ENCODE measurements at regions not wholly inside any gene's neighbourhood (a gene's known extent, or its start where the extent isn't known, plus 50 kb on each side); places are given as distances from the start of the nearest gene placed in this dataset.

DNA sequence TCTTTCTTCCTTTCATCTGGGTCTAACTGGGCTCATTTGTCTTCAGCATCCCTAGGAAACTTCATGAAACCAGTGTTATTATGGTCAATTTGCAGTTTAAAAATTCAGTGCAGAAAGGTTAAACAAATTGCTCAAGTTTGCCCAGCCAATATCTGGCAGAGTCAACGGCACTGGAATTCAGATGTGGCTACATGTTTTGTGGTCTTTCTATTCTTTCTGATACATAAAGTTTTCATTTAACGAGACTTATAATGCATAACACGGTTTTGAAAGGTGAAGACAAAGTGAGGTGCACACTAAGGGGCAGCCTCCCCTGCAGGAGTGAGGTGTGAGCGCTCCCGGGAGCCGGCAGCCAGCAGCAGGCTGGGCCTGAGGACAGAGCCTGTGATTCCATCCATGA is 164.6 kb downstream of the RTP5 start:
- Histone ChIP-seq H2BK5ac (ENCODE audit: low read length) (no peak overlapping the region), H3K4me1 (ENCODE audit: control insufficient read depth, low read depth, low read length) (no peaks in the 10 kb centered on the region), H3K79me1 (ENCODE audit: low read length) (no peaks in the 10 kb centered on the region), H3K36me3 (ENCODE audit: control insufficient read depth, insufficient read depth, low read length) (no peaks in the 10 kb centered on the region), H2BK15ac (replicated peaks; ENCODE audit: low read depth) (no peak overlapping the region), H3K18ac (ENCODE audit: low read length) (no peak overlapping the region), H3K79me2 (ENCODE audit: control insufficient read depth, insufficient read depth, low read length) (no peaks in the 10 kb centered on the region), H3K27ac (ENCODE audit: low read depth, low read length) (no peak overlapping the region), H2BK120ac (ENCODE audit: low read depth, low read length) (no peak overlapping the region), H3K27me3 (ENCODE audit: insufficient read depth, low read length, poor library complexity) (no peaks in the 10 kb centered on the region), H3K4ac (ENCODE audit: low read depth, low read length) (no peak overlapping the region), H3K4me2 (ENCODE audit: low read length) (no peak overlapping the region), H4K5ac (ENCODE audit: low read length) (no peak overlapping the region), H3K9ac (ENCODE audit: low read length) (no peak overlapping the region), H2AK5ac (ENCODE audit: low read length) (no peak overlapping the region), H3K4me3 (ENCODE audit: low read length) (no peak overlapping the region), H3K23ac (ENCODE audit: low read length) (no peak overlapping the region), H3K56ac (ENCODE audit: low read length) (no peak overlapping the region), H4K8ac (ENCODE audit: low read depth, low read length) (no peak overlapping the region)
- DNase-seq, result no peak
- no CpG with 5 or more reads among the region's 6 CpGs for WGBS (ENCODE audit: extremely low coverage, insufficient coverage, low lambda C conversion rate)

DNA sequence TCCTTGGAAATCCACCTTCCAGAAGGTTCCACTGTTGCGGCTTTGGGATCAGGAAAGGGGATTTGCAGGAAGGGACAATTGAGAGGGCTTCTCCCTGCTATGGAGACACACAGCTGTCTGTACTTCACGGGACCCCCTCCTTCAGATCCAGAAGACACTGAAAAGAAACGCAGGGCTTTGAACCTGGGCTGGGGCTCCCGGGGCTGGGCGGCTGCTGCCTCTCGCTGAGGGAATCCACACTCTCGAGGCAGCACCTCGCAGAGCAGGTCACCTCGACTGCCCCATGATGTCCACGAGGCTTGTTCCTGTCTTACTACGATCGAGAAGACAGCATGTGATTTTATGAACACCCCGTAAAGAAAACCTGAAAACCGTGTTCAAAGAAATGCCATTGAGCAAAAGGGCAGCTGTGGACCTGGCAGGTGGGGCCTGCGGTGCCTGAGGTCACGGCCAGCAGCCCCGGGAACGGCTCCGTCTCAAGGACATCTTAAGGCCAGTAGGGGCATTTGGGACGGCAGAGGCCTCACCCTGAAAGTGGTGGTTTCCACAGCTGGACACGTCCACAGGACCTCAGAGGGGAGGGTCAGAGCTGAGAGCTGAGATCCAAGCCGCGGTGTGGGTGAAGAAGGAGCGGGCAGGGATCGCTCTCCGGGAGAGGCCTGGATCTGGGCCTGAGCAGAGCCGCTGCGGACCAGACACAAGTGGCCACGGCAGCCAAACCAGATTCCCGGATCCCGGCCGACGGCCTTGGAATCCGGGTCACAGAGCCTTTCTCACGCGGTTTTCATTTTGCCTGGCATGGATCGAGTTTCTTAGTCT is 165.7 kb downstream of the RTP5 start:
- Histone ChIP-seq H3K27me3 (ENCODE audit: insufficient read depth, low read length, poor library complexity) (no peaks in the 10 kb centered on the region), H3K4me1 (ENCODE audit: control insufficient read depth, low read depth, low read length) (no peaks in the 10 kb centered on the region), H3K18ac (ENCODE audit: low read length) (no peak overlapping the region), H3K23ac (ENCODE audit: low read length) (no peak overlapping the region), H2BK120ac (ENCODE audit: low read depth, low read length) (no peak overlapping the region), H3K4ac (ENCODE audit: low read depth, low read length) (no peak overlapping the region), H2BK15ac (replicated peaks; ENCODE audit: low read depth) (no peak overlapping the region), H3K79me2 (ENCODE audit: control insufficient read depth, insufficient read depth, low read length) (no peaks in the 10 kb centered on the region), H4K5ac (ENCODE audit: low read length) (no peak overlapping the region), H2AK5ac (ENCODE audit: low read length) (no peak overlapping the region), H3K56ac (ENCODE audit: low read length) (no peak overlapping the region), H3K9ac (ENCODE audit: low read length) (no peak overlapping the region), H3K79me1 (ENCODE audit: low read length) (no peaks in the 10 kb centered on the region), H3K4me3 (ENCODE audit: low read length) (no peak overlapping the region), H2BK5ac (ENCODE audit: low read length) (no peak overlapping the region), H4K8ac (ENCODE audit: low read depth, low read length) (no peak overlapping the region), H3K36me3 (ENCODE audit: control insufficient read depth, insufficient read depth, low read length) (no peaks in the 10 kb centered on the region), H3K27ac (ENCODE audit: low read depth, low read length) (no peak overlapping the region), H3K4me2 (ENCODE audit: low read length) (no peak overlapping the region)
- DNase-seq, result no peak
- WGBS (ENCODE audit: extremely low coverage, insufficient coverage, low lambda C conversion rate), result no CpG with 5 or more reads among the region's 37 CpGs

DNA sequence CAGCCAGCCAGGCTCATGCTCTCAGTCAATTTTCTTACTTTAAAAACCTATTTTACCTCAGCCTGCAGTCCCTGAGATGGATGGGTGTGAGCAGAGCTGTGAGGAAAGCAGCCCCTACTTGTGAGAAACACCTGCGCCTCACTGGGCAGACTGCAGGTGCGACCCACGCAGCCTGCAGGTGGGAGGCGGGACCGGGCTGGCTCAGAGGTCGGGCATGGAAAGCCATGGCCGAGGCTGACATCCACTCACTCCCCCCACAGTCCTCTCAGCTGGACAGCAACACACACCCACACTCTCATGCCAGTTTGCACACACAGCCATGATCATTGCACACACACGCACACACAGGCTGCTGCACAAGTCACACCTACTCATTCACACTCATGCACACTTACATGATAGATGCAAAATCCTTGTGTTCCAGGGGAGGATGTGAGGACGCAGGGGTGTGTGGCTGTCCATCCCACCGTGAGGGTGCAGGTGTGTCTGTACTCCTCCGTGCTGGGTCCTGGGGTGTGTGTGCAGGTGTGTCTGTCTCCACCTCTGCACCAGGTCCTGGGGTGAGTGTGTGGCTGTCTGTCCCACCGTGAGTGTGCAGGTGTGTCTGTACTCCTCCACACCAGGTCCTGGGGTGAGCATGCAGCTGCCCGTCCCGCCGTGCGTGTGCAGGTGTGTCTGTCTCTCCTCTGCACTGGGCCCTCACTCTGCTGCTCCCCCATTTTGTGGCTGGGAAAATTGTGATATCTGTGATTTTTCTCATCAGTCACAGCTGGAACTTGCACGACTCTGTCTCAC is 166.5 kb downstream of the RTP5 start:
- Histone ChIP-seq H2AK5ac (ENCODE audit: low read length) (no peak overlapping the region), H4K8ac (ENCODE audit: low read depth, low read length) (no peak overlapping the region), H3K18ac (ENCODE audit: low read length) (no peak overlapping the region), H3K23ac (ENCODE audit: low read length) (no peak overlapping the region), H3K9ac (ENCODE audit: low read length) (no peak overlapping the region), H2BK15ac (replicated peaks; ENCODE audit: low read depth) (no peak overlapping the region), H3K4me2 (ENCODE audit: low read length) (no peak overlapping the region), H3K4me3 (ENCODE audit: low read length) (no peak overlapping the region), H2BK120ac (ENCODE audit: low read depth, low read length) (no peak overlapping the region), H3K4ac (ENCODE audit: low read depth, low read length) (no peak overlapping the region), H3K79me1 (ENCODE audit: low read length) (no peaks in the 10 kb centered on the region), H3K36me3 (ENCODE audit: control insufficient read depth, insufficient read depth, low read length) (no peaks in the 10 kb centered on the region), H3K27me3 (ENCODE audit: insufficient read depth, low read length, poor library complexity) (no peaks in the 10 kb centered on the region), H3K56ac (ENCODE audit: low read length) (no peak overlapping the region), H3K4me1 (ENCODE audit: control insufficient read depth, low read depth, low read length) (no peaks in the 10 kb centered on the region), H4K5ac (ENCODE audit: low read length) (no peak overlapping the region), H2BK5ac (ENCODE audit: low read length) (no peak overlapping the region), H3K79me2 (ENCODE audit: control insufficient read depth, insufficient read depth, low read length) (no peaks in the 10 kb centered on the region), H3K27ac (ENCODE audit: low read depth, low read length) (no peak overlapping the region)
- no peak for DNase-seq
- no CpG with 5 or more reads among the region's 17 CpGs for WGBS (ENCODE audit: extremely low coverage, insufficient coverage, low lambda C conversion rate)

DNA sequence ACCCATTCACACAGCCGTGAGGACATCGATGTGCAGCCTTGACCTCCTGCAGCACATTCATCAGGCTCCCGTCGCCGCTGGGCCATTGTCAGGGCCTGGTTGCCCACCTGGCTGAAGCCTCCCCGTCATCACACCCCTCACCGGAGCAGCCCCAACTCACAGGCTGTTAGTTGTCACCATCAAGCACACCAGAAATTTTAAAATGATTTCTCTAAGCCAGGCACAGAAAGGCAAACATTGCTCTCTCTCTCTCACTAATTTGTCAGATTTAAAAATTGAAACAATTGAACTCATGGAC is 167.1 kb downstream of the RTP5 start:
- H4K8ac ChIP-seq (ENCODE audit: low read depth, low read length), result no peak overlapping the region
- H3K27me3 ChIP-seq (ENCODE audit: insufficient read depth, low read length, poor library complexity), result no peaks in the 10 kb centered on the region
- H3K36me3 ChIP-seq (ENCODE audit: control insufficient read depth, insufficient read depth, low read length), result no peaks in the 10 kb centered on the region
- no peak for DNase-seq
- H3K9ac ChIP-seq (ENCODE audit: low read length), result no peak overlapping the region
- WGBS (ENCODE audit: extremely low coverage, insufficient coverage, low lambda C conversion rate), result no CpG with 5 or more reads among the region's 7 CpGs
- H2BK5ac ChIP-seq (ENCODE audit: low read length), result no peak overlapping the region
- H3K4me2 ChIP-seq (ENCODE audit: low read length), result no peak overlapping the region
- no peak overlapping the region for H3K4me3 ChIP-seq (ENCODE audit: low read length)
- no peak overlapping the region for H2AK5ac ChIP-seq (ENCODE audit: low read length)
- no peaks in the 10 kb centered on the region for H3K4me1 ChIP-seq (ENCODE audit: control insufficient read depth, low read depth, low read length)
- no peaks in the 10 kb centered on the region for H3K79me2 ChIP-seq (ENCODE audit: control insufficient read depth, insufficient read depth, low read length)
- no peak overlapping the region for H3K27ac ChIP-seq (ENCODE audit: low read depth, low read length)
- no peak overlapping the region for H2BK120ac ChIP-seq (ENCODE audit: low read depth, low read length)
- no peak overlapping the region for H3K56ac ChIP-seq (ENCODE audit: low read length)
- no peak overlapping the region for H3K23ac ChIP-seq (ENCODE audit: low read length)
- H2BK15ac ChIP-seq (replicated peaks; ENCODE audit: low read depth), result no peak overlapping the region
- H3K79me1 ChIP-seq (ENCODE audit: low read length), result no peaks in the 10 kb centered on the region
- no peak overlapping the region for H4K5ac ChIP-seq (ENCODE audit: low read length)
- no peak overlapping the region for H3K18ac ChIP-seq (ENCODE audit: low read length)
- no peak overlapping the region for H3K4ac ChIP-seq (ENCODE audit: low read depth, low read length)

DNA sequence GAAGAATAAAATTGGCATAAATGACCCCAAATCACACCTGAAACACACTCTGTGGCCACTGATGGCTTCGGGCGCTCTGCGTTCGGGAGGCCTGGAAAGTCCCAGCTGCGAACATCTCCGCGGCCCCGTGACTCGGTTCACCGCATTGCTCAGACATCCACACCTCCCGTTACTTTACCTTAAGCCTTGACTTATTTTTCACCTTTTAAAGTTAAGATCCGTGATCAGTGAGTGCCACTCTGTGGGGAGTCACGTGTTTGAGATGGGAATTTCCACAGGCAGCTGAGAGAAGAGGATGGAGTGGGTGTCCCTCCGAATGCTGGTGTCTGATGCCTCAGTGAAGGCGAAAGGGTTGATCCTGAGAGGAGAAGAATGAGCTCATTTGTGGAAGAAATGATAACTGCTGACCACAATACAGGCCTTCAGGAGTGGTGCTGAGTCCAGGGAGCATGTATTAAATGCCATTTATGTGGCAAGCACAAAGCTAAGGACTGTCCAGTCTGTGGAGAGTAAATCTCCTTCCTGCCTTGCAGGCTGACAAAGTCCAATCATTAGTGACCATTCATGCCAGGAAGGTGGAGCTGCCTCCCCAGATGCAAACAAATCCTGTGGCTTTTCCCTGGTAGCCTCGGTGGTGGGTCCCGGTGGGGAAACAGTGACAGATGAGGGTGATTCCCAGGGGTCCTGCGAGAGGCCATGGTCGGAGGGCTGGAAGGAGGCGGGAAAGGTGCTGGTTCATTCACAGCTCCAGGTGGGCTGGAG is 168.8 kb downstream of the RTP5 start:
- H3K79me1 ChIP-seq (ENCODE audit: low read length), result no peaks in the 10 kb centered on the region
- H3K23ac ChIP-seq (ENCODE audit: low read length), result no peak overlapping the region
- H3K36me3 ChIP-seq (ENCODE audit: control insufficient read depth, insufficient read depth, low read length), result no peaks in the 10 kb centered on the region
- H3K4me2 ChIP-seq (ENCODE audit: low read length), result no peak overlapping the region
- no peak overlapping the region for H3K56ac ChIP-seq (ENCODE audit: low read length)
- H2BK5ac ChIP-seq (ENCODE audit: low read length), result no peak overlapping the region
- no peak overlapping the region for H3K4ac ChIP-seq (ENCODE audit: low read depth, low read length)
- no peak overlapping the region for H2AK5ac ChIP-seq (ENCODE audit: low read length)
- H3K79me2 ChIP-seq (ENCODE audit: control insufficient read depth, insufficient read depth, low read length), result no peaks in the 10 kb centered on the region
- H4K5ac ChIP-seq (ENCODE audit: low read length), result no peak overlapping the region
- H4K8ac ChIP-seq (ENCODE audit: low read depth, low read length), result no peak overlapping the region
- H3K4me3 ChIP-seq (ENCODE audit: low read length), result no peak overlapping the region
- H2BK15ac ChIP-seq (replicated peaks; ENCODE audit: low read depth), result no peak overlapping the region
- no peak overlapping the region for H3K27ac ChIP-seq (ENCODE audit: low read depth, low read length)
- no peak overlapping the region for H3K9ac ChIP-seq (ENCODE audit: low read length)
- H3K18ac ChIP-seq (ENCODE audit: low read length), result no peak overlapping the region
- WGBS (ENCODE audit: extremely low coverage, insufficient coverage, low lambda C conversion rate), result no CpG with 5 or more reads among the region's 20 CpGs
- H3K27me3 ChIP-seq (ENCODE audit: insufficient read depth, low read length, poor library complexity), result no peaks in the 10 kb centered on the region
- H3K4me1 ChIP-seq (ENCODE audit: control insufficient read depth, low read depth, low read length), result no peaks in the 10 kb centered on the region
- H2BK120ac ChIP-seq (ENCODE audit: low read depth, low read length), result no peak overlapping the region
- DNase-seq, result no peak

Measured in mesendoderm (in vitro differentiated cells).